OCI-LY3 (cell line): ENCODE measurements at regions not wholly inside any gene's neighbourhood (a gene's known extent, or its start where the extent isn't known, plus 50 kb on each side); places are given as distances from the start of the nearest gene placed in this dataset.

Experiments used
- H2AFZ ChIP-seq: fragments of 200-600, 300-600 bp; shearing (Covaris generic); 2 replicates; pipeline ENCODE4 v1.6.0; 2014; ENCODE audit warnings: antibody characterized with exemption, low read depth, low read length
- H3K27ac ChIP-seq: fragments of 200-600, 300-600 bp; sonication (generic); 2 replicates; pipeline ENCODE4 v1.5.1; 2014; ENCODE audit warnings: mild to moderate bottlenecking, low read length, moderate library complexity, mixed read lengths
- H3K27me3 ChIP-seq: fragments of 200-600, 300-600 bp; sonication (generic); 2 replicates; pipeline ENCODE4 v1.6.1; 2014; ENCODE audit warnings: low read depth, low read length, mixed read lengths
- H3K36me3 ChIP-seq: fragments of 200-600, 300-600 bp; sonication (generic); replicated peaks from 2 replicates; pipeline ENCODE3; 2014; ENCODE audit warnings: low read depth, low read length, mixed read lengths
- H3K4me1 ChIP-seq: fragments of 300-600, 200-600 bp; sonication (generic); 2 replicates; pipeline ENCODE4 v1.6.1; 2014; ENCODE audit warnings: low read length, mixed read lengths
- H3K4me2 ChIP-seq: fragments of 200-600, 300-600 bp; sonication (generic); 2 replicates; pipeline ENCODE4 v1.6.1; 2014; ENCODE audit warnings: low read length, mixed read lengths
- H3K4me3 ChIP-seq: fragments of 300-600, 200-600 bp; sonication (generic); 2 replicates; pipeline ENCODE4 v1.5.1; 2014; ENCODE audit warnings: antibody characterized with exemption, mild to moderate bottlenecking, low read length, moderate library complexity
- H3K79me2 ChIP-seq: fragments of 300-600, 200-600 bp; shearing (Covaris generic); 2 replicates; pipeline ENCODE4 v1.6.1; 2014; ENCODE audit warnings: mild to moderate bottlenecking, low read length, mixed read lengths
- H3K9ac ChIP-seq: fragments of 300-600, 200-600 bp; shearing (Covaris generic); 2 replicates; pipeline ENCODE4 v1.6.0; 2014; ENCODE audit warnings: mild to moderate bottlenecking, low read length, moderate library complexity
- H3K9me3 ChIP-seq: fragments of 200-600, 300-600 bp; shearing (Covaris generic); 2 replicates; pipeline ENCODE4 v1.6.1; 2014; ENCODE audit warnings: low read length, mixed read lengths; ENCODE audit not compliant: insufficient read depth
- H4K20me1 ChIP-seq: fragments of 200-600, 300-600 bp; sonication (generic); 2 replicates; pipeline ENCODE4 v1.6.1; 2016; ENCODE audit warnings: low read length, mixed read lengths; ENCODE audit not compliant: insufficient read depth
- EZH2phosphoT487 ChIP-seq: fragments of 200-600 bp; shearing (Covaris generic); IDR thresholded peaks from 2 replicates; pipeline ENCODE4 v1.6.1; 2018; ENCODE audit warnings: antibody characterized with exemption, mixed run types, low read depth
- TF ChIP-seq, protein P1 (sequence below): fragments of 200-600, 300-600 bp; sonication (generic); IDR thresholded peaks from 2 replicates; pipeline ENCODE4 v1.5.1; 2014; ENCODE audit warnings: antibody characterized with exemption, low read length, low read depth

DNA sequence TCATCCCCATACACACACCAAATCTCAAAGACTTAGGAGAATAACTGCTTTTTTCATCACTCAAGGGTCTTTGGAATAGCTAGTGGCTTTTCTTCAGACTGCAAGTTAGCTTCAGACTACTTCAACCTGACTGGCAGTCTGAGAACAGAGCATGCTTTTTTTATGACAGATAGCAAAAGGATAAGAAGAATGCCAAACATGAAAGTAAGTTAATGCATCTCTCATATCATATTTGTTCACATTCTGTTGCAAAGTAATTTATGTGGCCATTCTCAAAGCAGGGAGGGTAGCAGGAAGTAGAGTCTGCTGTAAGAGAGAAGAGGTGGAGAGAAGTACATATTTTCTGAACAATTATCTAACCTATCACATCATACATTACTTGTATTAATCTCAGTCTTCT is 544.4 kb downstream of the ZPLD1 start:
- Histone ChIP-seq H3K36me3 (no peaks in the 10 kb centered on the region), H4K20me1 (no peaks in the 10 kb centered on the region), H2AFZ (no peak overlapping the region), H3K9ac (no peak overlapping the region), H3K4me3 (no peak overlapping the region), H3K27ac (no peak overlapping the region), H3K4me1 (no peaks in the 10 kb centered on the region), H3K4me2 (no peak overlapping the region), H3K27me3 (no peaks in the 10 kb centered on the region), H3K79me2 (no peaks in the 10 kb centered on the region), H3K9me3 (no peaks in the 10 kb centered on the region)
- no peak for TF ChIP-seq EZH2phosphoT487
- TF ChIP-seq, protein P1, sequence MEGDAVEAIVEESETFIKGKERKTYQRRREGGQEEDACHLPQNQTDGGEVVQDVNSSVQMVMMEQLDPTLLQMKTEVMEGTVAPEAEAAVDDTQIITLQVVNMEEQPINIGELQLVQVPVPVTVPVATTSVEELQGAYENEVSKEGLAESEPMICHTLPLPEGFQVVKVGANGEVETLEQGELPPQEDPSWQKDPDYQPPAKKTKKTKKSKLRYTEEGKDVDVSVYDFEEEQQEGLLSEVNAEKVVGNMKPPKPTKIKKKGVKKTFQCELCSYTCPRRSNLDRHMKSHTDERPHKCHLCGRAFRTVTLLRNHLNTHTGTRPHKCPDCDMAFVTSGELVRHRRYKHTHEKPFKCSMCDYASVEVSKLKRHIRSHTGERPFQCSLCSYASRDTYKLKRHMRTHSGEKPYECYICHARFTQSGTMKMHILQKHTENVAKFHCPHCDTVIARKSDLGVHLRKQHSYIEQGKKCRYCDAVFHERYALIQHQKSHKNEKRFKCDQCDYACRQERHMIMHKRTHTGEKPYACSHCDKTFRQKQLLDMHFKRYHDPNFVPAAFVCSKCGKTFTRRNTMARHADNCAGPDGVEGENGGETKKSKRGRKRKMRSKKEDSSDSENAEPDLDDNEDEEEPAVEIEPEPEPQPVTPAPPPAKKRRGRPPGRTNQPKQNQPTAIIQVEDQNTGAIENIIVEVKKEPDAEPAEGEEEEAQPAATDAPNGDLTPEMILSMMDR, result no peak

DNA sequence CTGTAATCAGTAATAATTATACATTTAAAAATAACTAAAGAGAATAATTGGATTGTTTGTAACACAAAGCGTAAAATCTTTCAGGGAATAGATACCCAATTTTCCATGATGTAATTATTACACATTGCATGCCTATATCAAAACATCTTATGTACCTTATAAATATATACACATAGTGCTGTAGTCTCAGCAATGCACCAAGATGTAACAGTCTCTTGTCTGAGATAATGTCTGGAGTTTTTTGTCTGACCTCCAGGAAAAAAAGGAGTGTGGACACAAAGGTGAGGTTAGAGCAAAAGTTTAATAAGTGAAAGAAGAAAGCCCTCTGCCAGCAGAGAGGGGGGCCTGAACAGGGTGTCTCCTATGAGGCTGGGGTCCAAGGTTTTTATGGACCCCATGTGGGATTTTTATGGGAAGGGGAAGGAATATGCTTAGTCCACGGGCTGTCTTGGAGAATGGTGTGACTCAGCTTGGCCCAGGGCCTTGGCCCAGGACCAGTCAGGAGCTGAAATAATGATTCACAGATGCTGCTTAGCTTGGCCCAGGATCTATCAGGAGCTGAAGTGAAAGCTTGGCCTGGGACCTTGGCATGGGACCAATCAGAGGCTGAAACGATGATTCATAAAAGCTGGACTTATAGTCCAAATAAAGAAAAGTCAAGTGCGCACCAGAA is 545.0 kb downstream of the ZPLD1 start:
- no peak overlapping the region for H3K9ac ChIP-seq
- no peaks in the 10 kb centered on the region for H3K4me1 ChIP-seq
- H3K4me3 ChIP-seq, result no peak overlapping the region
- H3K4me2 ChIP-seq, result no peak overlapping the region
- H3K79me2 ChIP-seq, result no peaks in the 10 kb centered on the region
- H3K36me3 ChIP-seq, result no peaks in the 10 kb centered on the region
- no peak for TF ChIP-seq EZH2phosphoT487
- TF ChIP-seq, protein P1, result no peak
- H4K20me1 ChIP-seq, result no peaks in the 10 kb centered on the region
- no peaks in the 10 kb centered on the region for H3K27me3 ChIP-seq
- no peak overlapping the region for H3K27ac ChIP-seq
- H3K9me3 ChIP-seq, result no peaks in the 10 kb centered on the region
- no peak overlapping the region for H2AFZ ChIP-seq

GRCh38 chr3:102980355-102980696 is 545.5 kb downstream of the ZPLD1 start:
- TF ChIP-seq, protein P1, result no peak
- TF ChIP-seq EZH2phosphoT487, result no peak
- H3K4me2 ChIP-seq, result no peak overlapping the region
- H3K4me1 ChIP-seq, result no peaks in the 10 kb centered on the region
- H3K27me3 ChIP-seq, result no peaks in the 10 kb centered on the region
- no peaks in the 10 kb centered on the region for H4K20me1 ChIP-seq
- no peak overlapping the region for H3K9ac ChIP-seq
- H2AFZ ChIP-seq, result no peak overlapping the region
- H3K36me3 ChIP-seq, result no peaks in the 10 kb centered on the region
- no peaks in the 10 kb centered on the region for H3K9me3 ChIP-seq
- H3K4me3 ChIP-seq, result no peak overlapping the region
- H3K79me2 ChIP-seq, result no peaks in the 10 kb centered on the region
- H3K27ac ChIP-seq, result no peak overlapping the region

DNA sequence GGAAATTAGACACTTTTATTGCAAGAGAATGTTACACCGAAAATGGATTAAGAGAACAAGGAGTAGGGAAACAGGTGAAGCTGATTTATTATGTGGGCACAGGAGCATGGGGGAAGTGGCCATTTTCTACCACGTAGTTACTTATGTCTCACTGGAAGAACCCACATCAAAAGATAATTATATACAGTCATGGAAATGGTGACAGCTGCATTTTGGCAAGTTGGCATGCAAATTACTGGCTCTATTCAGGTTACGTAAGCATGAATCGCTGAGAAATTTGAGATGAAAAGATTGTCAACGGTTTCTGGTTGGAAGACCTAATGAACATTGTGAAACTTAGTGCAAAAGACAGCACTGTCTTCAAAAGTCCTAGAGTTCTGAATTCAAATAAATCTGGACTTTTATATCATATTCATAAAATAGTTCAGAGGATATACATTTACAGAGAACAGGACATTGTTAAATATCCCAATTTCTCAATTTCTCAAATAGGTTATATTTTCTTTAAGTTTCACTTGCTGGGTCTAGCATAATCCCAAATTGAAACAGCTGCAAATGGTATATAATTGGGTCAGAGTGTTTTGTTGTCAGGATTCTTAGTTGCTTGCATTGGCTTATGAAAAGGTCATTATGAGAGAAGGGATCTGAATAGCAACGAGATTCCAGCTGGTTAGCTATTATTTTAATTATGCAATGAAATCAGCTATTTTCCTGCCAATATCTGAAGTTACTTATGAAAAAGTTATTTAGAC is 567.8 kb downstream of the ZPLD1 start:
- no peaks in the 10 kb centered on the region for H3K9me3 ChIP-seq
- H4K20me1 ChIP-seq, result no peaks in the 10 kb centered on the region
- H3K27me3 ChIP-seq, result no peaks in the 10 kb centered on the region
- no peaks in the 10 kb centered on the region for H3K36me3 ChIP-seq
- TF ChIP-seq, protein P1, result no peak
- no peak overlapping the region for H3K27ac ChIP-seq
- H3K4me3 ChIP-seq, result no peak overlapping the region
- H2AFZ ChIP-seq, result no peak overlapping the region
- no peaks in the 10 kb centered on the region for H3K79me2 ChIP-seq
- H3K4me2 ChIP-seq, result no peak overlapping the region
- no peak overlapping the region for H3K9ac ChIP-seq
- no peaks in the 10 kb centered on the region for H3K4me1 ChIP-seq
